NAMALWA (cell line): ENCODE measurements at regions not wholly inside any gene's neighbourhood (a gene's known extent, or its start where the extent isn't known, plus 50 kb on each side); places are given as distances from the start of the nearest gene placed in this dataset.
"Not testable (repeated sequence)": the region's sequence is repeated elsewhere in the genome, so short reads cannot be mapped to it uniquely, and the experiment has no call there.

ENCODE experiments used
- DNase-seq: peaks from one replicate; pipeline ENCODE4 v3.0.0-alpha.2; 2015; ENCODE audit warnings: low spot score

- no peak for DNase-seq
Measured at GRCh38 chr7:125462615-125463014, 533.0 kb upstream of the POT1 start.

- no peak for DNase-seq
Measured at GRCh38 chr7:125459038-125459437, 529.4 kb upstream of the POT1 start.

GRCh38 chr7:125450749-125451148 is 521.1 kb upstream of the POT1 start:
- no peak for DNase-seq

GRCh38 chr7:125445836-125446235 is 516.2 kb upstream of the POT1 start:
- DNase-seq = no peak

- DNase-seq = no peak
Measured at GRCh38 chr7:125444864-125445263, 515.2 kb upstream of the POT1 start.

DNA sequence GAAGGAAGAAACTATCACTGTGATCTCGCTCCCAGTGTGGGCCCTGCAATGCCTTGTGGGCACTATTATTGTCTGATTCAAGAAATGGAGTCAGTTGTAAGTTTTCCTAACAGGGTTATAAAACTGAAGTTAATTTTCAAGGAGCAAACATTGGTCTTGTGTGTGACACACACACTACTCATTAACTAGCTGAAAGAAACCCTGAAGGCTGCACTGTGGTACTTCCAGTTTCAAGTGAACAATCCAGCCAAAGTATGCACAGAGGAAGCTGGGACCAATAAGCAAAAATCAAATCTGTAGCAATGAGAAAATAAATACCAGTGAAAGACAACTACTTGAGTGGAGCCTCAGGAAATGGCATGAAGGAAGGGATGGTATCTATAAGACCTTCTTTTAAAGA is 506.6 kb upstream of the POT1 start:
- no peak for DNase-seq

DNA sequence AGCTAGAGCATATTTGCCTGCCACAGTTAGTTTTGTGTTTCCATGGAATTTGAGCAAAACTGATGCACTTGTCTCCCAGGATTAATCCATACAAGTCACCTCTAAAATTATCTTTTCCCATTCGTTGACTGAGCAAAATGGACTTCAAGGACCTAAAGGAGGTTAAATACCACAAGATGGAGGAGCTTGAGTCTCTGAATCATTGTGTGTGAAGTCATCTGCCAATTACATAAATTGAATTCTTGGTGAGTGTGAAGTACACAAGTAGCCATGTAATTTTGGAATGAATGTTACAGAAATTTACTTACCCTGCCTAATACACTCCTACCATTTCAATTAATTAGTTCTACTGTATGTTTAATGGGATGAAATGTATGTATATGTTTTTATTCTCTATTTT is 501.7 kb upstream of the POT1 start:
- no peak for DNase-seq

- no peak for DNase-seq
Measured at GRCh38 chr7:125430013-125430412, 500.4 kb upstream of the POT1 start.

- DNase-seq = no peak
Measured at GRCh38 chr7:125427676-125428075, 498.1 kb upstream of the POT1 start.

DNA sequence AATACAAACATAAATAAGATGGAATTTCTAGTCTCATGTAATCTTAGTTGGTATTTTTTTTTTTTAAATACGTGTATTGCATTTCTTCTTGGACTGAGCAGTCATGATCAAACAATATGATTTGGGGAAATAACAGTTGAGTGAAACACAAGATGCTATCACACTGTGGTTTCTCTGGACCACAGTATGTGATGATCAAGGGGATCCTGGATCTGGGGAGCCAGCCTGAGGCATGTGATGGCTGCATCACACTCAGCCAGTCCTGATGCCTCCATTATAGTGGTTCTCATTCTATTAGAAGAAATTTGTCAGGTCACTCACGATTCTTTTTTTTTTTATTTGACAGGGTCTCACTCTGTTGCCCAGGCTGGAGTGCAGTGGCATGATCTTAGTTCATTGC is 495.9 kb upstream of the POT1 start:
- DNase-seq = no peak

DNA sequence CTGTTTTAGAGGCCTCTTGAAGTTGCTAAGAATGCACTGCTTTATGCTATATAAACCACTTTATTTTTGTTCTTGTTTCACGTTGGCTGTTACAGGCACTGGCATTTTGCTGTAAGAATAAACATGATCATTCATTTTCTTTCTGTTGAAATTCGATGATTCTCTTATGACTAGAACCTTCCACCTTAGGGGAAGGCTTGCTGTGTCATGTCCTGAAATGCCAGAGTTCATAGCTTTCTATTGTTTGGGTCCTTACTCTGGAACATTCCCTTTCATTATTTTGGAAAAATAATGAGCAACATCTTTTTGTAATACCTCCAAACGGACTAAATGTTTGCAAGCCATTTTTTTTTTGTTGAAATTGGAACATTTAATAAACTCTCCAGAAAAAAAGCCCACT is 495.1 kb upstream of the POT1 start:
- no peak for DNase-seq

DNA sequence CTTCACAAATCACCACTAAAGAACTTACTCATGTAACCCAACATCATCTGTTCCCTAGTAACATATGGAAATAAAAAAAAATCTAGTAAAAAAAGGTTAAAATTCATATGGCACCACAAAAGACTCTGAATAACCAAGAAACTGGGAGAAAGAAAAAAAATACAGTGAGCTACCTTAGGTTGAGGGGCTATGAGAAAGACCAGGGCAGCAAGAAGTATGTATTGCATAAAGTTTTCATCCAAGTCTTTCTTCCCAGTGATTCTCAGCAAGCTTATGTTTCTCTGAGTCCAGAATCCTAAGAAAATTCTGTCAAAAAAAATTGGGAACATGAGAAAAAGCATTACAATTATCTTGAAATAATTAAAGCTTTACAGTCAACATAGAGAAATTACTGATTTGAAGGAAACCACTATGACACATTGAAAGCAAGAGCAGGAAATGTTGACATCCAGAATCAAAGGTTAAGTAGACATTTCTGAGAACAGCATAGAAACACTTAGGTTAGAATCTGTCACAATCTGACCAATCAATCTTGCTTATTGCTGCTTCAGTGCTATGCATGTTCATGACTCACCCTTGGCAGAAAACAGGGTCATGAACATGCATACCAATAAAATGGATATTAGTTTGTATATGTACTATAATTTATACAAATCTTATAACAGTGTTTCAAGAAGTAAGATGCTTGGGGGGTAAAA is 494.0 kb upstream of the POT1 start:
- no peak for DNase-seq

GRCh38 chr7:125421407-125421806 is 491.8 kb upstream of the POT1 start:
- not testable (repeated sequence) for DNase-seq

GRCh38 chr7:125412890-125413665 is 483.5 kb upstream of the POT1 start:
- peak; percentile 19 for DNase-seq

- DNase-seq = no peak
Measured at GRCh38 chr7:125409921-125410320, 480.3 kb upstream of the POT1 start.

DNA sequence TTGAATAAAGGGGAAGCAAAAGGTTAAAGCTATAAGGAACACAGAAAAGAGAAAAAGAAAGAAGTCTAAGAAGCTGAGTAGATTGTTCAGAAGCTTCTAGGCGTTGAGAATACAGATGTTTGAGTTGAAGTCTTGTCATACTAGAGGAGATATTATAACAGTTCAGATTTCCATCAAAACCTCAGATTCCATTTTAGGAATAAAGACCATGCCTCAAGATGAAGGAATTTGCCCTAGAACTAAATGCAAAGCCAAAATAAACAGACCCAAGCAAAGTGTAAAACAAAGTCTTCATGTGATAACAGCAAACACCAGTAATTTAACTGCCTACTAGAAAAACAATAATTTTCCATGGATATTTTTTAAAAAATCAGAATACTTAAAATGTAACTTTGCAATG is 476.5 kb upstream of the POT1 start:
- DNase-seq = no peak

DNA sequence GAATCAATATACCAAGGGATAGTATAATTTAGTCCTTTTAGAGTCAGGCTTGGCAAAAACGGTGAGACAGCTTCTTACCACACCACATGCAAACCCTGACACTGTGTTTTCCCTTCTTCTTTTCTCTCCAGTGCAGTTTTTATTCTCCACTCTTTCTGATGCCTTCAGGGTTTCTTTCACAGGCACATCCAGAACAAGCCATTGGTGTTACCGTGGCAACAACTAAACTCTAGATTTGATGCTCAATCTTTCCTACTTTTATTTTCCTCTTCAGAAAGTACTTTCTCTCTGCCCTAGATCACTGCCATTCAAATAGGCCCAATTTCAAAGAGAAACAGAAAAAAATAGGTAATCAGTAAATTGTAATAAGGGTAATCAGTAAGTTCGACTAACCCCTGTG is 469.8 kb upstream of the POT1 start:
- no peak for DNase-seq

DNA sequence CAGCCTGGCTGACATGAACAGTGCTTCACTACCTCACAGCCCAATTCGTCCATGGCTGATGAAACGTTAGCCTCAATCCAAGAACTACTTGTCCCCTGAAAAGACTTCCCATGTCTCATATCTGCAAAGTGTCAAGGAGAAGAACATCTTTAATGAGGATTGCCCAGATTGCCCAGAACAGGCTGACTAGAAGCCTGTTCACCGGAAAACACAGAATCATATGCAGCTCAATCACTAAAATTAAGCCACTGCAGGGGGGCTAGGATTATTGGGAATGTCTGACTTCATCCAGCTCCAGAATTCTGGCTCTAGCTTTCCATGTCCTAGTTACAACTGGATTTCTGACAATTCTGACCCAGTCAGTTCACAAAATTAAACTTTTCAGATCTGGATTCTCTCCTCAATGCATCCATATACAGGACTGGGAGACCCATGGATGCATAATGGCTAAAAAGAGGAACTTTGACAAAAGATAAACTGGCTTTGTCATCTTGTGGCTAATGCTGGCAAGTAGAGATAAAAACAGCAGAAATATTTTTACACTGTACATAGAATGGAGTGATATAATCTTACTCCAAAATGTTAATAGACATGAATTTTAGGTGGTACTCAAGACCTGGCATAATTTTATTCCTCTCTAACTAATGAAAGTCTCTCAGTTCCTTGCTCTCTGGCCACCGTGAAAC is 467.0 kb upstream of the POT1 start:
- no peak for DNase-seq

GRCh38 chr7:125391921-125392320 is 462.3 kb upstream of the POT1 start:
- no peak for DNase-seq

GRCh38 chr7:125390981-125391380 is 461.4 kb upstream of the POT1 start:
- DNase-seq = no peak

DNA sequence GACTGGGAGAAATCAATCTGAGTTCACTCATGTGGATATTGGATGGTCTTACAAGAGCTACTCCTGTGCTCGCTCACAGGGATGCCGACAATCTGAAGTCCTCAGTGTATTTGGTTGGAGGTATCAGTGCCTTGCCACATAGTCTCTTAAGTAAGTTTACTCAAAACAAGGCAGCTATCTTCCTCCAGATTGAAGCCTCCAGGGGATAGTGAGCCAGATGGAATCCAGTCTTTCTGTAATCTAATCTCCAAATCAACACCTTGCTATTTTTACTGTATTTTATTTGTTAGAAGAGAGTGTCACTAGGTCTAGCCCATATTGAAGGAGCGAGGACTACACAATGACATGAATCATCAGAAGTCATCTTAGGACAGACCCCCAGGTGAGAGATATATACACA is 456.6 kb upstream of the POT1 start:
- DNase-seq = no peak

DNA sequence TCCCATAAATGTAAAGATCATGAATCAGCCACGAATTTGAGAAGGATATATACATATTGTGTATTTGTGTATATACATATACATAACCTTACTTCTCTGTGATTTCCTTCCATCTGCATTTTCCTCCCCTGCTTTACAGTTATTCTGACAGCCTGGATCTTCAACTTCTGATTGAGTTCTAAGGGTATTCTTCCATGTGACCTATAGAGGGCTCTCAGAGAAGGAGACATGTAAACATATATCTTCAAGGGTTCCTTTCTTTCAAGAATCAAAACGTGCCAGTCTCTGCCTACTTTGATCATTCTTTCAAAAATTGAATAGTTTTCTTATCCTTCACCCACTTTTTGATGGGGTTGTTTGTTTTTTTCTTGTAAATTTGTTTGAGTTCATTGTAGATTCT is 453.7 kb upstream of the POT1 start:
- peak; percentile 72 for DNase-seq

- no peak for DNase-seq
Measured at GRCh38 chr7:125382401-125382800, 452.8 kb upstream of the POT1 start.
